ENCODE measurements at regions not wholly inside any gene's neighbourhood (a gene's known extent, or its start where the extent isn't known, plus 50 kb on each side); places are given as distances from the start of the nearest gene placed in this dataset.

GRCh38 chr9:38278931-38279679, 113.4 kb upstream of the ALDH1B1 start:
- peaks cover 10% of the 10 kb centered on the region for H3K4me1 ChIP-seq
- TF ChIP-seq CTCF (IDR thresholded peaks at IDR 0.05) = no peak
- TF ChIP-seq POLR2A (IDR thresholded peaks at IDR 0.05) = no peak
- no peaks in the 10 kb centered on the region for H3K36me3 ChIP-seq (replicated peaks in 1 of 2; ENCODE audit: insufficient read depth in 1 of 2, low read depth in 2 of 2)
- ATAC-seq (no peak), DNase-seq (no peak)
- 71 to 77% methylated on average over 7 of the region's 7 CpGs for WGBS, 2 donors
- no peaks in the 10 kb centered on the region for H3K9me3 ChIP-seq
- no peak overlapping the region for H3K27ac ChIP-seq
- no peaks in the 10 kb centered on the region for H3K27me3 ChIP-seq
- H3K4me3 ChIP-seq = no peak overlapping the region
- intact Hi-C loops (cut with DNase I) = no loop called here

GRCh38 chr9:38278457-38278856, 114.0 kb upstream of the ALDH1B1 start:
- peaks cover 10% of the 10 kb centered on the region for H3K4me1 ChIP-seq
- no peaks in the 10 kb centered on the region for H3K27me3 ChIP-seq
- 78 to 91% methylated on average over 4 of the region's 4 CpGs for WGBS, 2 donors
- TF ChIP-seq POLR2A (IDR thresholded peaks at IDR 0.05) = no peak
- TF ChIP-seq CTCF (IDR thresholded peaks at IDR 0.05) = no peak
- H3K9me3 ChIP-seq = no peaks in the 10 kb centered on the region
- H3K4me3 ChIP-seq = no peak overlapping the region
- intact Hi-C loops (cut with DNase I) = no loop called here
- no peaks in the 10 kb centered on the region for H3K36me3 ChIP-seq (replicated peaks in 1 of 2; ENCODE audit: insufficient read depth in 1 of 2, low read depth in 2 of 2)
- H3K27ac ChIP-seq = no peak overlapping the region
- DNase-seq (no peak), ATAC-seq (no peak)

GRCh38 chr9:38277601-38278200, 114.8 kb upstream of the ALDH1B1 start:
- 93 to 94% methylated on average over 8 of the region's 8 CpGs for WGBS, 2 donors
- no peak overlapping the region for H3K4me3 ChIP-seq
- no peaks in the 10 kb centered on the region for H3K27me3 ChIP-seq
- ATAC-seq = no peak
- no peaks in the 10 kb centered on the region for H3K9me3 ChIP-seq
- peaks cover 10% of the 10 kb centered on the region for H3K4me1 ChIP-seq
- intact Hi-C loops (cut with DNase I) = no loop called here
- H3K27ac ChIP-seq = no peak overlapping the region
- no peaks in the 10 kb centered on the region for H3K36me3 ChIP-seq (replicated peaks in 1 of 2; ENCODE audit: insufficient read depth in 1 of 2, low read depth in 2 of 2)
- TF ChIP-seq CTCF (IDR thresholded peaks at IDR 0.05) (no peak), POLR2A (IDR thresholded peaks at IDR 0.05) (no peak)
- no peak for DNase-seq

GRCh38 chr9:38276771-38277439, 115.6 kb upstream of the ALDH1B1 start:
- ATAC-seq (no peak), DNase-seq (no peak)
- Histone ChIP-seq H3K9me3 (no peaks in the 10 kb centered on the region), H3K27ac (no peak overlapping the region), H3K36me3 (replicated peaks in 1 of 2; ENCODE audit: insufficient read depth in 1 of 2, low read depth in 2 of 2) (no peaks in the 10 kb centered on the region), H3K4me3 (no peak overlapping the region), H3K27me3 (no peaks in the 10 kb centered on the region), H3K4me1 (peaks cover 5% of the 10 kb centered on the region)
- WGBS, 2 donors = 82 to 84% methylated on average over 13 to 14 of the region's 14 CpGs
- intact Hi-C loops (cut with DNase I) = no loop called here
- TF ChIP-seq CTCF (IDR thresholded peaks at IDR 0.05) (no peak), POLR2A (IDR thresholded peaks at IDR 0.05) (no peak)

Measured in body of pancreas (tissue), 4 donors.